ENCODE measurements at regions not wholly inside any gene's neighbourhood (a gene's known extent, or its start where the extent isn't known, plus 50 kb on each side); places are given as distances from the start of the nearest gene placed in this dataset.

GRCh38 chr5:100970646-100971255 is 67.7 kb upstream of the ST8SIA4 start:
- TF ChIP-seq CTCF (IDR thresholded peaks at IDR 0.05; ENCODE audit: insufficient read depth, low read length) (no peak), SPI1 (IDR thresholded peaks at IDR 0.05; ENCODE audit: borderline replicate concordance, low read depth) (no peak), POLR2AphosphoS5 (IDR thresholded peaks at IDR 0.05; ENCODE audit: low read depth) (no peak), GABPA (IDR thresholded peaks at IDR 0.05; ENCODE audit: low read depth) (no peak)
